ENCODE measurements at regions not wholly inside any gene's neighbourhood (a gene's known extent, or its start where the extent isn't known, plus 50 kb on each side); places are given as distances from the start of the nearest gene placed in this dataset.

GRCh38 chrX:137354851-137355250 lies 211.1 kb upstream of the ZIC3 start (continued):
- TF ChIP-seq KAT7 (CRISPR knock-in tag; IDR thresholded peaks at IDR 0.05; ENCODE audit: borderline replicate concordance) = no peak
- no peak for TF ChIP-seq PREB (CRISPR knock-in tag; IDR thresholded peaks at IDR 0.05; ENCODE audit: borderline replicate concordance)
- no peak for TF ChIP-seq SMAD4 (CRISPR knock-in tag; IDR thresholded peaks at IDR 0.05)

- ATAC-seq = no peak
- CTCF ChIA-PET = no interaction called here
- TF ChIP-seq ZSCAN18 (CRISPR knock-in tag; IDR thresholded peaks at IDR 0.05) (no peak), NFE2L1 (CRISPR knock-in tag; IDR thresholded peaks at IDR 0.05) (no peak), FOXK1 (CRISPR knock-in tag; IDR thresholded peaks at IDR 0.05) (no peak), SMAD4 (CRISPR knock-in tag; IDR thresholded peaks at IDR 0.05) (no peak), GTF2I (CRISPR knock-in tag; conservative IDR thresholded peaks at IDR 0.05) (no peak), NFATC4 (CRISPR knock-in tag; IDR thresholded peaks at IDR 0.05) (no peak), ESRRA (CRISPR knock-in tag; IDR thresholded peaks at IDR 0.05; ENCODE audit: borderline replicate concordance) (no peak), NR2C2 (CRISPR knock-in tag; IDR thresholded peaks at IDR 0.05) (no peak), SP1 (CRISPR knock-in tag; conservative IDR thresholded peaks at IDR 0.05) (no peak), ELF4 (CRISPR knock-in tag; IDR thresholded peaks at IDR 0.05; ENCODE audit: low read depth) (no peak), MXD4 (CRISPR knock-in tag; IDR thresholded peaks at IDR 0.05; ENCODE audit: borderline replicate concordance) (no peak), RORB (CRISPR knock-in tag; IDR thresholded peaks at IDR 0.05) (no peak), ZNF121 (CRISPR knock-in tag; IDR thresholded peaks at IDR 0.05) (no peak), ZNF317 (CRISPR knock-in tag; IDR thresholded peaks at IDR 0.05; ENCODE audit: borderline replicate concordance, low read depth) (no peak), HMGXB4 (CRISPR knock-in tag; IDR thresholded peaks at IDR 0.05) (no peak), GRHL2 (CRISPR knock-in tag; IDR thresholded peaks at IDR 0.05; ENCODE audit: insufficient replicate concordance, severe bottlenecking) (no peak), ATF2 (CRISPR knock-in tag; IDR thresholded peaks at IDR 0.05; ENCODE audit: borderline replicate concordance, low read depth) (no peak), FOXP1 (CRISPR knock-in tag; IDR thresholded peaks at IDR 0.05; ENCODE audit: borderline replicate concordance) (no peak)
- TF ChIP-seq, protein P1, sequence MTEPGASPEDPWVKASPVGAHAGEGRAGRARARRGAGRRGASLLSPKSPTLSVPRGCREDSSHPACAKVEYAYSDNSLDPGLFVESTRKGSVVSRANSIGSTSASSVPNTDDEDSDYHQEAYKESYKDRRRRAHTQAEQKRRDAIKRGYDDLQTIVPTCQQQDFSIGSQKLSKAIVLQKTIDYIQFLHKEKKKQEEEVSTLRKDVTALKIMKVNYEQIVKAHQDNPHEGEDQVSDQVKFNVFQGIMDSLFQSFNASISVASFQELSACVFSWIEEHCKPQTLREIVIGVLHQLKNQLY (CRISPR knock-in tag; IDR thresholded peaks at IDR 0.05) = no peak
- TF ChIP-seq, protein P2, sequence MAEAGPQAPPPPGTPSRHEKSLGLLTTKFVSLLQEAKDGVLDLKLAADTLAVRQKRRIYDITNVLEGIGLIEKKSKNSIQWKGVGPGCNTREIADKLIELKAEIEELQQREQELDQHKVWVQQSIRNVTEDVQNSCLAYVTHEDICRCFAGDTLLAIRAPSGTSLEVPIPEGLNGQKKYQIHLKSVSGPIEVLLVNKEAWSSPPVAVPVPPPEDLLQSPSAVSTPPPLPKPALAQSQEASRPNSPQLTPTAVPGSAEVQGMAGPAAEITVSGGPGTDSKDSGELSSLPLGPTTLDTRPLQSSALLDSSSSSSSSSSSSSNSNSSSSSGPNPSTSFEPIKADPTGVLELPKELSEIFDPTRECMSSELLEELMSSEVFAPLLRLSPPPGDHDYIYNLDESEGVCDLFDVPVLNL (CRISPR knock-in tag; IDR thresholded peaks at IDR 0.05; ENCODE audit: borderline replicate concordance, low read depth) = no peak
- Mint-ChIP-seq H3K27ac (no peak overlapping the region), H3K9me3 (no peaks in the 10 kb centered on the region), H3K27me3 (ENCODE audit: low read depth) (no peaks in the 10 kb centered on the region; the same call in 1 of the 2 replicates), H3K4me1 (no peaks in the 10 kb centered on the region), H3K4me3 (no peak overlapping the region), H3K36me3 (no peaks in the 10 kb centered on the region)
- no peak for DNase-seq (ENCODE audit: low spot score)
- POLR2A ChIA-PET = no interaction called here
These were observed 212.5 kb upstream of the ZIC3 start for GRCh38 chrX:137353404-137353803.
